H1 (cell line): ENCODE measurements at regions not wholly inside any gene's neighbourhood (a gene's known extent, or its start where the extent isn't known, plus 50 kb on each side); places are given as distances from the start of the nearest gene placed in this dataset.

Experiments used
- CTCF ChIP-seq, 3 experiments: IDR thresholded peaks; 1 replicate in 2 of 3; 2 replicates in 1 of 3; pipeline versions ENCODE4 v1.5.1 to v1.6.1; 2011; ENCODE audit warnings: low read length in 3 of 3, mild to moderate bottlenecking in 3 of 3, inconsistent platforms in 2 of 3, low read depth in 1 of 3, moderate library complexity in 1 of 3; ENCODE audit not compliant: insufficient read depth in 1 of 3; ENCODE audit errors: control extremely low read depth in 1 of 3

GRCh38 chr3:180295811-180296210, 259.1 kb upstream of the PEX5L start (continued):
- no peak for TF ChIP-seq CTCF (IDR thresholded peaks at IDR 0.05; ENCODE audit: control extremely low read depth in 1 of 3, insufficient read depth in 1 of 3, low read depth in 1 of 3, low read length in 3 of 3)
